ENCODE measurements at regions not wholly inside any gene's neighbourhood (a gene's known extent, or its start where the extent isn't known, plus 50 kb on each side); places are given as distances from the start of the nearest gene placed in this dataset.
"Not testable (repeated sequence)": the region's sequence is repeated elsewhere in the genome, so short reads cannot be mapped to it uniquely, and the experiment has no call there.

DNA sequence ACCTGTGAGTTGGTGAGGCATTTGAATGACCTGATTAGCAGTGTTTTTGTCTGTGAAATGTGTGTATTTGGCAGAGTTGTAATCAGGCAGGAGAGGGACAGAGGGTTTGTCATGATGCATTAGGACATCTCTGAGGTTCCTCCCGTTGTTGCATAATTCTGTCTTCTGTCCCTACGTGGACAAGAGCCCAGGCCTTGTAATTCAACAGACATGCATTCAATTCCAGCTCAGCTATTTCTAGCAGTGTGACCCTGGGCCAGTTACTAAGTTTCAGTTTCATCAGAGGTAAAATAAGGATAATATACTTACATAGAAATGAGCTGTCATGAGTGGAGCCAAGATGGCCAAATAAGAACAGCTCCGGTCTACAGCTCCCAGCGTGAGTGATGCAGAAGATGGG lies 208.6 kb downstream of the SLC38A4 start:
- DNase-seq, result no peak

DNA sequence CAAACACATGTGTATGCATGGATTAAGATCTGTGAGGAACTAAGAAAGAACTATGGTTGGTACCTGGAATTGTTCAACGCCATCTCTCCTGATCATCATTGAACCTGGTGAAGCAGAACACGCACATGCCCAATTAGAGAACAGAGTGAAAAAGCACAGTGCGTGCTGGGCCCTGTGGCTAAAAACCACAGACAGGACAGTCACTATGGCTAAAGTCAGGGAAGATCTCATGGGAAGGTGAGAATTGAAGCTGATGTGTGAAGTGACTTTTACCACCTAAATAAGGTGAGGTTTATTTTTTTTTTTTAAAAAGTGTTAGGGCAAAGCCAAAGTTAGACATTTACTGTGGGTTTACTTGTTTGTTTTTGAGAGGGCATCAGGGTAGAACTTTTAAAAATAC lies 215.0 kb downstream of the SLC38A4 start:
- DNase-seq, result no peak

GRCh38 chr12:46609674-46610073 lies 216.1 kb downstream of the SLC38A4 start:
- DNase-seq, result no peak

DNA sequence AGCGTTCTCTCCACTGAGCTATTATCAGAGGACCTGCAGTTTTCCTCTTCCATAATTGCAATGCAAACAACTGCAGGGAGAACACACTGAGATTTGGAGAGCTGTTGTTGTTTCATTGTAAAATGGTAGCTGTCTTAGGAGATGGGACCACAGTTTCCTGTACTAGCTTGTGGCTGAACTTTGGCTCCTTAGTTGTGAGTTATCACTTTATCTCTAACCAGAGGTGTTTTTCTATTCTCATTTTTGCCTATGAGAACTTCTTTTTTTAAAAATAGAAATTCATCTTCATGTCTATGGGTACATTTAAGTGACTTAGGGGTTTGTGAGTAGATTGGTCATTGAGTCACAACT lies 216.5 kb downstream of the SLC38A4 start:
- no peak for DNase-seq

GRCh38 chr12:46608431-46609272 lies 217.1 kb downstream of the SLC38A4 start:
- DNase-seq, result no peak

DNA sequence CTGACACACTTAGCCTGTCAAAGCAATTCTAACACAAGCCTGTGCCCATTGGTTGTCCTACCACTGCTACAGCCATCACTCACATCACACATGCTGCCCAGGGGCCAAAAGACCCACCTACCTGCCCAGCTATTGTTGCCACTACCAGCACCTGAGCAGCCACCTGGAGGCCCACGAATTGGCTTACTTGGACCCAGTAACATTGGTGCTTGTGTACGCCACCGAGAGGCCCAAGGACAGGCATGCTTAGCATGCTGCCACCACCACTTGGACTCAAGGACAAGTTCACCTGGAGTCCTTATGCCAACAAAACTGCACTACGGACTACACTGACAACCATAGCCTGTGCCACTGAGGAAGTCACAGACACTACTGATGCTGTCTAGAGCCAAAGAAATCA lies 221.1 kb downstream of the SLC38A4 start:
- DNase-seq, result no peak

DNA sequence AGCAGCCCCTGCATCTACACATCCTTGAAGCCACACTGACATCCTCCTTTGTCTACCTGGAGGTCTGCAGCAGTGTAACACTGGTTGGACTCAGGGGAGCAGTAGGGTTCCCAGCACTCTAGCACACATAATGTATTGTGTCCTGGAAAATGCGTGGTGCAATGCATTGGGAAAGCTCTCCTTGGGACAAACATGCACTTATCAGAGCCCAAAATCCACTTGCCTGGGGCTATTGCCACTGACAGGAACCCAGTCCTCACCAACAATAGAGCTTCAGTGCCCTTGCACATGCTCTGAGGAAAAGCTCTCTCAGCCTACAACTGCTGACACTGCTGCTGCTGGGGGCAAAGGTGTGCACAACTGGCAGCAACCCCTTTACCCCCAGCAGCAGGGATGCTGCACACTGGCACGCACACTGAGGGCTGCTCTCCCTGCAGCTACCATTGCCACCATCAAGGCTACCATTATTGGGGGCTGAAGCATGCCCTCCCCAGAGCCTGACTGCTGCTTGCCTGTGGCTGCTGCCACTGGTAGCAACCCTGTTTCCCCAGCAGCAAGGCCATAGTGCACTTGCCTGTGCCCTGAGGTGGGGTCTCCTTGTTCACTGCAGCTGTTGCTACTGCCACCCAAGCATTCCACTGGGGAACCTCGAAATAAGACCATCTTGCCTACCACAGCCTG lies 221.9 kb downstream of the SLC38A4 start:
- DNase-seq, result no peak

DNA sequence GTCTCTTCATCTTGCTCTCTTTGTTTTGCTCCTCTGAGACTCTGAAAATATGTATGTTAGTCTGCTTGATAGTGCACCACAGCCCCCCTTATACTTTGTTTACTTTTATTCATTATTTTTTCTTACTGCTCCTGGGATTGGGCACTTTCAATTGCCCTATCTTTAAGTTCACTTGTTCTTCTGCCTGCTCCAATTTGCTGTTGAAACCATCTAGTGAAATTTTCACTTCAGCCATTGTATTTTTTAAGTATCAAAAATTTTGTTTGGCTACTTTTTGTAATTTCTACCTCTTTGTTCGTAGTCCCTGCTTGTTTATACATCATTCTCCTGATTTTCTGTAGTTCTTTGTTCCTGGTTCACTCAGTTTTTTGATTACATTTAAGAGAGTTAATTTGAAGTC lies 223.3 kb downstream of the SLC38A4 start:
- DNase-seq, result no peak

- no peak for DNase-seq
Measured at GRCh38 chr12:46590991-46591703, 218.6 kb upstream of the SLC38A2 start.

DNA sequence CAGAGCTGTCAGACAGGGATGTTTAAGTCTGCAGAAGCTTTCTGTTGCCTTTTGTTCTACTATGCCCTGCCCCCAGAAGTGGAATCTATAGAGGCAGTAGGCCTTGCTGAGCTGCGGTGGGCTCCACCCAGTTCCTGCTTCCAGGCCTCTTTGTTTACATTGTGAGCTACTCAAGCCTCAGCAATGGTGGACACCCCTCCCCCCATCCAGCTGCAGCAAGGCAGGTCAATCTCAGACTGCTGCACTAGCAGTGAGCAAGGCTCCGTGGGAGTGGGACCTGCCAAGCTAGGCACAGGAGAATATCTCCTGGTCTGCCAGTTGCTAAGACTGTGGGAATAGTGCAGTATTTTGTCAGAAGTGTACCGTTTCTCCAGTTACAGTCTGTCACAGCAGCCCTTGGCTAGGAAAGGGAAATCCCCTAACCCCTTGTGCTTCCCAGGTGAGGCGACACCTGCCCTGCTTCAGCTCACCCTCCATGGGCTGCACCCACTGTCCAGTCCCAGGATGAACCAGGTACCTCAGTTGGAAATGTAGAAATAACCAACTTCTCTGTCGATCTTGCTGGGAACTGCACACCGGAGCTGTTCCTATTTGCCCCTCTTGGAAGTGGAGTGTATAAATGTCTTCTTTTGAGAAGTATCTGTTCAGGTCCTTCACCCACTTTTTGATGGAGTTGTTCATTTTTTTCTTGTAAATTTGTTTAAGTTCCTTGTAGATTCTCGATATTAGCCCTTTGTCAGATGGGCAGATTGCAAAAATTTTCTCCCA lies 213.5 kb upstream of the SLC38A2 start:
- no peak for DNase-seq

DNA sequence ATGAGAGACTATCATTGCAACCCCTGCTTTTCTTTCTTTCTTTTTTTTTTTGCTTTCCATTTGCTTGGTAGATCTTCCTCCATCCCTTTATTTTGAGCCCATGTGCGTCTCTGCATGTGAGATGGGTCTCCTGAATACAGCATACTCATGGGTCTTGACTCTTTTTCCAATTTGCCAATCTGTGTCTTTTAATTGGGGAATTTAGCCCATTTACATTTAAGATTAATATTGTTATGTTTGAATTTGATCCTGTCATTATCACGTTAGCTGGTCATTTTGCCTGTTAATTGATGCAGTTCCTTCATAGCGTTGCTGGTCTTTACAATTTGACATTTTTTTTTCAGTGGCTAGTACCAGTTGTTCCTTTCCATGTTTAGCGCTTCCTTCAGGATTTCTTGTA lies 211.5 kb upstream of the SLC38A2 start:
- not testable (repeated sequence) for DNase-seq

DNA sequence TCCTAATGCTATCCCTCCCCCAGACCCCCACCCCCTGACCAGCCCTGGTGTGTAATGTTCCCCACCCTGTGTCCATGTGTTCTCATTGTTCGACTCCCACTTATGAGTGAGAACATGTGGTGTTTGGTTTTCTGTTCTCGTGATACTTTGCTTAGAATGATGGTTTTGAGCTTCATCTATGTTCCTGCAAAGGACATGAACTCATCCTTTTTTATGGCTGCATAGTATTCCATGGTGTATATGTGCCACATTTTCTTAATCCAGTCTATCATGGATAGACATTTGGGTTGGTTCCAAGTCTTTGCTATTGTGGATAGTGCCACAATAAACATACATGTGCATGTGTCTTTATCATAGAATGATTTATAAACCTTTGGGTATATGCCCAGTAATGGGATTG lies 209.4 kb upstream of the SLC38A2 start:
- DNase-seq, result not testable (repeated sequence)

DNA sequence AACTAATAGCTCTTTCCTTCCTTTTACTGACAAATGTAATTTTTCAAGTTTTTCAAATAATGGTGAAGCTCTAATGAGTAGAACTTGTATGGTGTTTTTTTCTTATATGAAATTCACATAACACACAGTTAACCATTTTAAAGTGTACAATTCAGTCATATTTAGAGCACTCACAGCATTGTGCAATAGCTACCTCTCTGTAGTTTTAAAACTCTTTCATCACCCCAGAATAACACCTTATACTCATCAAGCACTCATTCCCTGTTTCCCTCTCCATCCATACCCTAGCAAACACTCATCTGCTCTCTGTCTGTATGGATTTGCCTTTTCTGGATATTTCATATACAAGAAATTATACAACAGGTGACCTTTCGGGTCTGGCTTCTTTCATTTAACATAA lies 207.9 kb upstream of the SLC38A2 start:
- no peak for DNase-seq

DNA sequence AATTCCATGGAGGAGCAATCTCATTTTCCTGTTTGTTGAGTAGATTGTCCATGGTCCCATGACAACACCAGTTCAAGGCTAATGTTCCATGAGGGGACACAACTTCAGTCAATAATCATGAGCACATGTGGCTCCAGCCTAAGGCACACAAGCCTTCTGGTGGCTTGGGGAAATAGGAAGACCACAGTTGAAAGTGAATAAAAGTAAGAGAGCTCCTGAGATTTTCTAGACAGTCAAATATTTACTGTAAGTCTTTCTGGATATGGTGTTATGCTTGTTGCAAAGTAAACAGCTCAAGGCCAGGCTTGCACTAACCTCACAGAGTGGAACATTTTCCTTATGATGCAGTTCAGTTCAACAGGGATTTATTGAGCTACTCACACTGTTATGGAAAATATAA lies 206.9 kb upstream of the SLC38A2 start:
- DNase-seq, result no peak

GRCh38 chr12:46578190-46578982 lies 205.8 kb upstream of the SLC38A2 start:
- DNase-seq, result no peak

GRCh38 chr12:46577063-46577776 lies 204.6 kb upstream of the SLC38A2 start:
- DNase-seq, result no peak

DNA sequence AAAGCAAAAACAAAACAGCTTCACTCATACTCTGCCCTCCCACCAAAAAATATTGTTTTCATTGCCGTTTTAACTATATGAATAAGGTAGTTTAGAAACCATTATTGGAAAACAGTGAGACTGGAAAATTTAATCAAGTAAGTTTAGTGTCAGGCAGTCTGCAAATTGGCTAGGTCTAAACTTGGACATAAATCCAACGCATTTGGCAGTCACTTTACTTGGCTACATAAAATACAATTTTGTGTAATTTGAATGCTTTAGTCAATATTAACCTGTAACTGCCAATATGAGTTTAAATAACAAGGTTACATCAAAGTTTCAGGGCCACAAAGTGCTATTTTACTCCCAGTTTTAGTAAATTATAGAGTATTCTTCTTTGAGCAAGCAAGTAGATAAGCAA lies 202.3 kb upstream of the SLC38A2 start:
- no peak for DNase-seq

- no peak for DNase-seq
Measured at GRCh38 chr12:46573347-46573658, 200.7 kb upstream of the SLC38A2 start.

DNA sequence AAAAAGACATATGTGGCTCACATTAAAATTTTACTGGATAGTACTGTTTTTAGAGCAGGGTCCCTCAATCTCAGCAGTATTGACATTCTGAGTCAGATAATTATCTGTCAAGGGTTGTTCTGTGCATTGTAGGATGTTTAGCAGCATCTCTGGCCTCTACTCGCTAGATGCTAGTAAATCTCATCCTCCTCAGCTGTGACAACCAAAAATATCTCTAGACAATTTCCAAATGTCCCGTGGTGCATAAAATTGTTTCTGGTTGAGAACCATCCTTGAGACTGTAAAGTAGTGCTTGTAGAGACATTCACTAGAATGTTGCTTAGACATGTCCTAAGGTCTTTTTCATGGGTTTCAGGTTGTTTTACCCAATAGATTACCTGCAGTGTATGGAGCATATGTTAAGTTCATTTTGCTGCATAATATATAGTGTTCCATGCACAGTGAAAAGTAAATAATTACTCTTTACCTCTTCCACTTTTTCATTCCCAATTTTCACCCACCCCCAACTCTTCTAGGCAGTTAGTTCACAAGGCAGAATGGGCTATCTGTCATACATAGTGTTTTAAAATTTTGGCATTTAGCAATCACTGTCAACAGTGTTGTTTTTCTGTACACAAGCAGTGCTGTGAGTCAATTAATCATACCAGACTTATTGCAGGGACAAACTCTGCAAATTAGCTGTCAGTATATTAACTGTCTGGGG lies 200.2 kb upstream of the SLC38A2 start:
- DNase-seq, result no peak

- DNase-seq, result no peak
Measured at GRCh38 chr12:46571608-46572007, 199.0 kb upstream of the SLC38A2 start.

GRCh38 chr12:46569826-46570439 lies 197.4 kb upstream of the SLC38A2 start:
- DNase-seq, result no peak
